Kidney (tissue), 13 donors: ENCODE measurements at regions not wholly inside any gene's neighbourhood (a gene's known extent, or its start where the extent isn't known, plus 50 kb on each side); places are given as distances from the start of the nearest gene placed in this dataset.

Source experiments
- DNase-seq, 5 donors: peaks; one replicate each; pipeline ENCODE4 v3.0.0-alpha.2; 2013 to 2020
- FAIRE-seq: peaks from 2 replicates; lab custom pipeline; 2012; peaks lifted over from hg19 to GRCh38; lab: Jason Lieb, UNC
- H3K27ac ChIP-seq, 2 donors: one replicate each; pipeline ENCODE4 v1.7.0; 2013; ENCODE audit warnings: low read depth in 2 of 2, low read length in 2 of 2, inconsistent platforms in 1 of 2
- H3K27me3 ChIP-seq: one replicate; pipeline ENCODE4 v1.7.1; 2013; ENCODE audit warnings: low read length, inconsistent platforms; ENCODE audit not compliant: control insufficient read depth, insufficient read depth
- H3K36me3 ChIP-seq, 3 donors: one replicate each; pipeline versions ENCODE4 v1.7.0 to v1.7.1; 2013; ENCODE audit warnings: low read length in 3 of 3, control low read depth in 1 of 3, inconsistent platforms in 1 of 3; ENCODE audit not compliant: insufficient read depth in 3 of 3, control insufficient read depth in 2 of 3
- H3K4me1 ChIP-seq, 3 donors: one replicate each; pipeline versions ENCODE4 v1.7.0 to v1.7.1; 2013; ENCODE audit warnings: low read length in 3 of 3, inconsistent platforms in 1 of 3, low read depth in 1 of 3; ENCODE audit not compliant: control insufficient read depth in 2 of 3, insufficient read depth in 2 of 3
- H3K4me3 ChIP-seq, 3 donors: one replicate each; pipeline versions ENCODE4 v1.7.0 to v1.8.1; 2013; ENCODE audit warnings: low read length in 3 of 3, control low read depth in 1 of 3, inconsistent platforms in 1 of 3
- H3K9ac ChIP-seq, 3 donors: one replicate each; pipeline versions ENCODE4 v1.7.0 to v1.7.1; 2013; ENCODE audit warnings: low read length in 3 of 3, control low read depth in 1 of 3, inconsistent platforms in 1 of 3
- H3K9me3 ChIP-seq, 3 donors: one replicate each; pipeline versions ENCODE4 v1.7.0 to v1.7.1; 2013; ENCODE audit warnings: low read length in 3 of 3, control low read depth in 1 of 3, inconsistent platforms in 1 of 3; ENCODE audit not compliant: control insufficient read depth in 2 of 3, insufficient read depth in 1 of 3
- intact Hi-C: fragments of 100-400 bp; cut with DNase I; formaldehyde crosslinking; loops from one replicate; pipeline ENCODE4 v1.11.1; 2022
- TF ChIP-seq, protein P1 (sequence below): IDR thresholded peaks from 3 replicates; pipeline ENCODE4 v1.5.1; 2012; ENCODE audit warnings: mild to moderate bottlenecking, moderate library complexity, borderline replicate concordance; ENCODE audit not compliant: insufficient read depth; ENCODE audit errors: extremely low read depth
- donor health status: control.
- donor health status: control.
- donor health status: control.
- donor health status: control.
- donor health status: control.
- donor health status: DM: yes; HTN: yes; CAD: no.
- donor health status: Normal renal cell carcinoma (clear cell type).

DNA sequence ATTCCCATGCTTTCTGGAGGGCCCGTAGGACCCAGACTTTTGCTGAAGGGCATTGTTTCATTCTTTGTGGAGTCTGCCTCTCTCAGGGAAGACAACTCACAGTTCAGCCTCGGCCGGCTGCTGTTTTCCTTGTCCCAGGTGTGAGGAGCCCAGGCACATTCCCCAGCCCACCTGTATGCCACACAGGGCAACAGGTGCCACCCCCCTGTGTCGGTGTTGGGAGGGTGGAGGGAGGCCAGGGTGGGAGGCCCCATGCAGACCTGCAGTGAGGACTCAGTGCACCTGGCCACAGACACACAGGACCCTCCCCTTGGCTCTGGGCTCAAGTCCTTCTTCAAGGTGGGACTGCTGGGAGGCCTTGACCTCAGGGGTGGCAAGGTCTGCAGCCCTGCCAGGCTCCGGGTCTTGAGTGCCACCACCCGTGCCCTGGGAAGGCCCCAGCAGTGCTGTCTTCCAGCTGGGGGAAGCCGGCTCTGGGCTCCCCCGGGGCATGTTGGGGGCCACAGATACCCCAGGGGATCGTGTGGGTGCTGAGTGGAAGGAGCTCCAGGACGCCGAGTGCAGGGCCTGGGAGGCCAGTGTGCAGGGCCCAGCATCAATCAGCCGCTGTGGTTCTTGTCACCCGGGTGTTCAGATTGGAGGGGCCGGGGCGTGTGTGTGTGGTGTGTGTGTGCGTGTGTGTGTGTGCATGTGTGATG is 1286.1 kb downstream of the BRD1 start:
- H3K9me3 ChIP-seq: no peaks in the 10 kb centered on the region
- no peak overlapping the region for H3K4me3 ChIP-seq
- intact Hi-C loops: no loop called here
- TF ChIP-seq, protein P1, sequence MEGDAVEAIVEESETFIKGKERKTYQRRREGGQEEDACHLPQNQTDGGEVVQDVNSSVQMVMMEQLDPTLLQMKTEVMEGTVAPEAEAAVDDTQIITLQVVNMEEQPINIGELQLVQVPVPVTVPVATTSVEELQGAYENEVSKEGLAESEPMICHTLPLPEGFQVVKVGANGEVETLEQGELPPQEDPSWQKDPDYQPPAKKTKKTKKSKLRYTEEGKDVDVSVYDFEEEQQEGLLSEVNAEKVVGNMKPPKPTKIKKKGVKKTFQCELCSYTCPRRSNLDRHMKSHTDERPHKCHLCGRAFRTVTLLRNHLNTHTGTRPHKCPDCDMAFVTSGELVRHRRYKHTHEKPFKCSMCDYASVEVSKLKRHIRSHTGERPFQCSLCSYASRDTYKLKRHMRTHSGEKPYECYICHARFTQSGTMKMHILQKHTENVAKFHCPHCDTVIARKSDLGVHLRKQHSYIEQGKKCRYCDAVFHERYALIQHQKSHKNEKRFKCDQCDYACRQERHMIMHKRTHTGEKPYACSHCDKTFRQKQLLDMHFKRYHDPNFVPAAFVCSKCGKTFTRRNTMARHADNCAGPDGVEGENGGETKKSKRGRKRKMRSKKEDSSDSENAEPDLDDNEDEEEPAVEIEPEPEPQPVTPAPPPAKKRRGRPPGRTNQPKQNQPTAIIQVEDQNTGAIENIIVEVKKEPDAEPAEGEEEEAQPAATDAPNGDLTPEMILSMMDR: no peak
- no peaks in the 10 kb centered on the region for H3K36me3 ChIP-seq
- DNase-seq: no peak
- H3K27ac ChIP-seq: no peak overlapping the region
- no peak overlapping the region for H3K9ac ChIP-seq
- FAIRE-seq: no peak
- H3K4me1 ChIP-seq: no peaks in the 10 kb centered on the region
- no peaks in the 10 kb centered on the region for H3K27me3 ChIP-seq

DNA sequence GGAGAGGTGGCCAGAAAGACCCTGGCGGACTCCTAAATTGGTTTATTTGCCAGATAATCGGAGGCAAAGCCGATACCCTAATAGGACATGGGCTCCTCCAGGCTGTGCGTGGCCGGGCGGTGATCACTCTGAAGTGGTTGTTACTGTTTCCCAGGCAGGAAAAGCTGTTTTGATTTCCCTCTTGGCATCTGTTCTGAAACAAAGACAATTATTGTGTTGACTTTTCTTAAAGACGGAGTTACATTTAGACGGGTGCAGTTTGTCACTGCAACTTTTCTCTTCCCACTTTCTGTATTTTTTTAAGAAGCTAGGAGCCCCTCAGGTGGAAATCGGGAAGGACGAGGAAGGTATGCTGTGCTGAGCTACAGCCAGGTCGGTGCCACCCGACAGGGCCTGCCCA is 1288.4 kb downstream of the BRD1 start:
- FAIRE-seq: no peak
- intact Hi-C loops: no loop called here

DNA sequence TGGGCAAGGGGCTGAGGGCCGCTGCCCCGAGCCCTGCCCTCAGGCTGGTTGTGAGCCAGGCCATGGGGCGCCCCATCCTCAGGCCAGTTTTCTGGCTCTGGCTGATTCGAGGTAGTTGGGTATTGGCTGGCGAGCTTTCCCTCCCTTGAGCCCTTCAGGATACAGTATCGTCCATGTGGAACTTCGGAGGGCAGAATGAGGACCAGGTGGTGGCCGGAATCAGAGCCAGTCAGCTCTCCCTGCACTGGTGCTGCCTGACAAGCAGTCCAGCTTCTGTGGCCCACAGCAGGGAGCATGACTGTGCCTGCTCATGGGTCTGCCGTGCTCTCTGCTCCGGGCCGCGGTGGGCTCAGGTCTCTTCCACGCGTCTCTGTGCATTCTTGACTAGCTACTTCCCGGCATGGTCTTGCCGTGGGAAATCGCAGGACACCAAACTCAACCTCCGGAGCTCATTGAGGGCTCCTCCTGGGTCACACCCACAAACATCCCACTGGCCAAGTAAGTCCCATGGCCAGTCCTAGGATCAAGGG is 1289.3 kb downstream of the BRD1 start:
- H3K9me3 ChIP-seq: no peaks in the 10 kb centered on the region
- no peaks in the 10 kb centered on the region for H3K36me3 ChIP-seq
- no peak overlapping the region for H3K9ac ChIP-seq
- no peaks in the 10 kb centered on the region for H3K27me3 ChIP-seq
- intact Hi-C loops: no loop called here
- H3K4me3 ChIP-seq: no peak overlapping the region
- no peak overlapping the region for H3K27ac ChIP-seq
- no peaks in the 10 kb centered on the region for H3K4me1 ChIP-seq
- DNase-seq: no peak
- FAIRE-seq: no peak
- TF ChIP-seq, protein P1: no peak

More for the DNA sequence above, 1288.4 kb downstream of the BRD1 start:
- Histone ChIP-seq H3K9me3 (no peaks in the 10 kb centered on the region), H3K4me1 (no peaks in the 10 kb centered on the region), H3K9ac (no peak overlapping the region), H3K27ac (no peak overlapping the region), H3K27me3 (no peaks in the 10 kb centered on the region), H3K4me3 (no peak overlapping the region), H3K36me3 (no peaks in the 10 kb centered on the region)
- TF ChIP-seq, protein P1: no peak
- DNase-seq: no peak
